GM21390 (cell line): ENCODE measurements at regions not wholly inside any gene's neighbourhood (a gene's known extent, or its start where the extent isn't known, plus 50 kb on each side); places are given as distances from the start of the nearest gene placed in this dataset.
"Not testable (repeated sequence)": the region's sequence is repeated elsewhere in the genome, so short reads cannot be mapped to it uniquely, and the experiment has no call there.

Experiments
- ATAC-seq: cut with Tn5 transposase; IDR thresholded peaks from one replicate; pipeline ENCODE4 v1.9.1; 2021; ENCODE audit not compliant: unreplicated experiment

- ATAC-seq, result no peak
Measured at GRCh38 chr13:60707878-60708277, 310.9 kb downstream of the TDRD3 start.

GRCh38 chr13:60701895-60702294 is 304.9 kb downstream of the TDRD3 start:
- no peak for ATAC-seq

GRCh38 chr13:60700994-60701393 is 304.0 kb downstream of the TDRD3 start:
- no peak for ATAC-seq

- no peak for ATAC-seq
Measured at GRCh38 chr13:60699636-60700035, 302.6 kb downstream of the TDRD3 start.

GRCh38 chr13:60696602-60697001 is 299.6 kb downstream of the TDRD3 start:
- ATAC-seq, result no peak

- no peak for ATAC-seq
Measured at GRCh38 chr13:60691268-60691667, 294.2 kb downstream of the TDRD3 start.

- ATAC-seq, result no peak
Measured at GRCh38 chr13:60690604-60691003, 293.6 kb downstream of the TDRD3 start.

- ATAC-seq, result no peak
Measured at GRCh38 chr13:60689571-60689970, 292.6 kb downstream of the TDRD3 start.

- no peak for ATAC-seq
Measured at GRCh38 chr13:60689076-60689475, 292.1 kb downstream of the TDRD3 start.

GRCh38 chr13:60679928-60680694 is 283.1 kb downstream of the TDRD3 start:
- no peak for ATAC-seq

- ATAC-seq, result no peak
Measured at GRCh38 chr13:60679131-60679530, 282.1 kb downstream of the TDRD3 start.

GRCh38 chr13:60671386-60671785 is 274.4 kb downstream of the TDRD3 start:
- ATAC-seq, result no peak

GRCh38 chr13:60663788-60664187 is 266.8 kb downstream of the TDRD3 start:
- ATAC-seq, result no peak

GRCh38 chr13:60662595-60662994 is 265.6 kb downstream of the TDRD3 start:
- ATAC-seq, result no peak

GRCh38 chr13:60661521-60661920 is 264.5 kb downstream of the TDRD3 start:
- ATAC-seq, result no peak

- not testable (repeated sequence) for ATAC-seq
Measured at GRCh38 chr13:60657586-60657985, 260.6 kb downstream of the TDRD3 start.

GRCh38 chr13:60655256-60655655 is 258.2 kb downstream of the TDRD3 start:
- ATAC-seq, result no peak

GRCh38 chr13:60654415-60654814 is 257.4 kb downstream of the TDRD3 start:
- ATAC-seq, result no peak

GRCh38 chr13:60647547-60647946 is 250.5 kb downstream of the TDRD3 start:
- ATAC-seq, result no peak

- no peak for ATAC-seq
Measured at GRCh38 chr13:60646620-60647019, 249.6 kb downstream of the TDRD3 start.

- peak; percentile 46 for ATAC-seq
Measured at GRCh38 chr13:60645676-60646075, 248.7 kb downstream of the TDRD3 start.

- no peak for ATAC-seq
Measured at GRCh38 chr13:60642552-60642951, 245.5 kb downstream of the TDRD3 start.

- ATAC-seq, result no peak
Measured at GRCh38 chr13:60629158-60629557, 232.1 kb downstream of the TDRD3 start.
